Left lung (tissue), 4 donors: ENCODE measurements at regions not wholly inside any gene's neighbourhood (a gene's known extent, or its start where the extent isn't known, plus 50 kb on each side); places are given as distances from the start of the nearest gene placed in this dataset.

Experiments used
- ATAC-seq: fragments of 200-7000 bp; cut with Tn5 transposase; one replicate; pipeline ENCODE4 v1.9.1; 2020; ENCODE audit warnings: moderate library complexity
- DNase-seq, 4 donors: peaks; one replicate each; pipeline ENCODE4 v3.0.0-alpha.2; 2013 to 2020
- H3K27ac ChIP-seq, 2 donors: fragments of 200-600 bp; sonication (generic) in 1 of 2; one replicate each; pipeline versions ENCODE4 v1.5.0 to v1.8.0; 2020 to 2021
- H3K27me3 ChIP-seq, 2 donors: fragments of 200-600 bp; sonication (generic) in 1 of 2; one replicate each; pipeline versions ENCODE4 v1.5.0 to v1.8.0; 2020 to 2021
- H3K36me3 ChIP-seq, 2 donors: fragments of 200-600 bp; sonication (generic) in 1 of 2; one replicate each; pipeline versions ENCODE4 v1.5.0 to v1.8.0; 2020 to 2021
- H3K4me1 ChIP-seq, 2 donors: fragments of 200-600 bp; one replicate each; pipeline ENCODE4 v1.8.0; 2021
- H3K4me3 ChIP-seq, 2 donors: fragments of 200-600 bp; sonication (generic) in 1 of 2; one replicate each; pipeline versions ENCODE4 v1.5.0 to v1.8.0; 2020 to 2021; ENCODE audit warnings: mild to moderate bottlenecking in 1 of 2
- H3K9me3 ChIP-seq, 2 donors: fragments of 200-600 bp; sonication (generic) in 1 of 2; one replicate each; pipeline versions ENCODE4 v1.5.0 to v1.8.0; 2020 to 2021
- intact Hi-C, 2 donors: fragments of 100-400 bp; cut with DNase I; formaldehyde crosslinking; loops; one replicate each; pipeline versions ENCODE4 v1.11.2 to v1.14.2; 2022
- TF ChIP-seq, protein P1 (sequence below), 2 donors: fragments of 200-600 bp; sonication (generic) in 1 of 2; IDR thresholded peaks; one replicate each; pipeline versions ENCODE4 v1.5.0 to v1.8.0; 2021; ENCODE audit warnings: antibody characterized with exemption in 2 of 2
- donor health status: DM: no; HTN: yes; CAD: no.
- donor health status: DM: no; HTN: no; CAD: no.

DNA sequence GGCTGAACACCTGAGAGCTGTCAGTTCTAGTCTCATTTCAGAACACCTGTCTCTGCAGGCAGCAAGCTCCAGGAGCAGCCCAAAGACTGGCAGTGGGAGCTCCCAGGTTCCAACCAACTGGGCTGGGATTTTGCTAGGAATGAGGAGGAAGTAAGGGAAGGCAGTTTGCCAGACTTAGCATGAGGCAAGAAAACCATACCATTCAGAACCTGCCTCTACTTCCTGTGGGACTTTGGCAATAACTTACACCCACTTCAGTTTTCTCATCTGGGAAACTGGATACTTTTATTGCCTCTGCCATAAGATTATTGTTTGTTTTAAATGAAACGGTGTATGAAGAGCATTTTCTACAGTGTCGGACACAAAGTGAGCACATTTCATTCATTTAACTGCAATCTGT, 363.7 kb upstream of the ISX start:
- no peak for ATAC-seq

DNA sequence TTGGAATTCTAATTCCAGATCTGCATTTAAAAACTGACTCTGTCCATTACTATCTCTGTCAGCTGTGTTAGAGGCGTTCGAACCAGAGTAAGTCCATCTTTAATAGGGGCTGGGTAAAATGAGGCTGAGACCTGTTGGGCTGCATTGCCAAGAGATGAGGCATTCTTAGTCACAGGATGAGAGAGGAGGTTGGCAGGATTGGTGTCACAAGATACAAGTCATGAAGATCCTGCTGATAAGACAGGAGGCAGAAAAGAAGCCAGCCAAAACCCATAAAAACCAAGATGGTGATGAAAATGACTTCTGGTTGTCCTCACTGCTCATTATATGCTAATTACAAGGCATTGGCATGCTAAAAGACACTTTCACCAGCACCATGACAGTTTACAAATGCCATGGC, 356.3 kb upstream of the ISX start:
- DNase-seq (no peak), ATAC-seq (no peak)
- Histone ChIP-seq H3K4me1 (no peaks in the 10 kb centered on the region), H3K27me3 (peaks cover 0 to 18% of the 10 kb centered on the region in 2 donors), H3K9me3 (no peaks in the 10 kb centered on the region), H3K36me3 (no peaks in the 10 kb centered on the region), H3K4me3 (no peak overlapping the region), H3K27ac (no peak overlapping the region)
- intact Hi-C loops: no loop called here
- TF ChIP-seq, protein P1, sequence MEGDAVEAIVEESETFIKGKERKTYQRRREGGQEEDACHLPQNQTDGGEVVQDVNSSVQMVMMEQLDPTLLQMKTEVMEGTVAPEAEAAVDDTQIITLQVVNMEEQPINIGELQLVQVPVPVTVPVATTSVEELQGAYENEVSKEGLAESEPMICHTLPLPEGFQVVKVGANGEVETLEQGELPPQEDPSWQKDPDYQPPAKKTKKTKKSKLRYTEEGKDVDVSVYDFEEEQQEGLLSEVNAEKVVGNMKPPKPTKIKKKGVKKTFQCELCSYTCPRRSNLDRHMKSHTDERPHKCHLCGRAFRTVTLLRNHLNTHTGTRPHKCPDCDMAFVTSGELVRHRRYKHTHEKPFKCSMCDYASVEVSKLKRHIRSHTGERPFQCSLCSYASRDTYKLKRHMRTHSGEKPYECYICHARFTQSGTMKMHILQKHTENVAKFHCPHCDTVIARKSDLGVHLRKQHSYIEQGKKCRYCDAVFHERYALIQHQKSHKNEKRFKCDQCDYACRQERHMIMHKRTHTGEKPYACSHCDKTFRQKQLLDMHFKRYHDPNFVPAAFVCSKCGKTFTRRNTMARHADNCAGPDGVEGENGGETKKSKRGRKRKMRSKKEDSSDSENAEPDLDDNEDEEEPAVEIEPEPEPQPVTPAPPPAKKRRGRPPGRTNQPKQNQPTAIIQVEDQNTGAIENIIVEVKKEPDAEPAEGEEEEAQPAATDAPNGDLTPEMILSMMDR (IDR thresholded peaks at IDR 0.05): no peak

More for the DNA sequence above, 363.7 kb upstream of the ISX start:
- Histone ChIP-seq H3K9me3 (no peaks in the 10 kb centered on the region), H3K36me3 (no peaks in the 10 kb centered on the region), H3K27me3 (peaks cover 0 to 17% of the 10 kb centered on the region in 2 donors), H3K4me3 (no peak overlapping the region), H3K4me1 (no peaks in the 10 kb centered on the region), H3K27ac (no peak overlapping the region)
- TF ChIP-seq, protein P1 (IDR thresholded peaks at IDR 0.05): no peak
- intact Hi-C loops: no loop called here
- DNase-seq: no peak

DNA sequence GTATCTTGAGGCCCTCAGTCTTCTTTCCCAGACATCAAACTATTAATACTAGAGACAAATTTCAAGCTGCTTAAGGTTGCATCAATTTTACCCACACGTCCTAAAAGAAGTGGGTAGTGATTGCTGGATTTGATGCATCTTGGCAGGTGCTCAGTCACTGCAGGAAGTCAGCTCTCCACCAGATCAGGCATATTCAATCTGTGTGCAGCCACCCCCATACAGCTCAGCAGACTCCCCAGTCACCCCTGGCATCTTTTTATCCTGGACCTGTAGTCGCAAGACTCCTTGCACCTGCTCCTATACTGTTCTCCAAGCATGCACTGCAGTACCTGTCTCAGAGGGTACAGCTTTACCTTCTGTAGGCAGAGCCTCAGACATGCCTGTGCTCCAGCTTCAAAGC, 343.1 kb upstream of the ISX start:
- ATAC-seq (no peak), DNase-seq (no peak)
- H3K36me3 ChIP-seq: no peaks in the 10 kb centered on the region
- no peaks in the 10 kb centered on the region for H3K27me3 ChIP-seq
- H3K9me3 ChIP-seq: peaks cover 0 to 25% of the 10 kb centered on the region in 2 donors
- intact Hi-C loops: no loop called here
- H3K27ac ChIP-seq: no peak overlapping the region
- H3K4me3 ChIP-seq: no peak overlapping the region
- TF ChIP-seq, protein P1 (IDR thresholded peaks at IDR 0.05): no peak
- H3K4me1 ChIP-seq: no peaks in the 10 kb centered on the region

DNA sequence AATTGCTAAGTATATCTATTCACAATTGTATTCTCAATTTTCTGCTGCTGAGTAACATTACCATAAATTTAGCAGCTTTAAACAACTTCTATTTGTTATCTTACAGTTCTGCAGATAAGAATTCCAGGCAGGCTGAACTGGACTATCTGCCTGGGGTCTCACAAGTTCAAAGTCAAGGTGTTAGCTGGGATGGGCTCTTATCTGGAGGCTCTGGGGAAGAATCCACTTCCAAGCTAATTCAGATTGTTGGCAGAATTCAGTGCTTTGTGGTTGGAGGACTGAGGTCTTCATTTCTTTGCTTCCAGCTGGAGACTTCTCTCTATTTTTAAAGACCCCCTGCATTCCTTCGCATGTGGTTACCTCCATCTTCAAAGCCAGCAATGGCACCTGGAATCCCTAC, 329.9 kb upstream of the ISX start:
- TF ChIP-seq, protein P1 (IDR thresholded peaks at IDR 0.05): no peak
- intact Hi-C loops: no loop called here
- DNase-seq: no peak
- H3K9me3 ChIP-seq: peaks cover 0 to 15% of the 10 kb centered on the region in 2 donors
- H3K36me3 ChIP-seq: no peaks in the 10 kb centered on the region
- ATAC-seq: no peak
- H3K4me1 ChIP-seq: no peaks in the 10 kb centered on the region
- H3K4me3 ChIP-seq: no peak overlapping the region
- H3K27me3 ChIP-seq: no peaks in the 10 kb centered on the region
- H3K27ac ChIP-seq: no peak overlapping the region

DNA sequence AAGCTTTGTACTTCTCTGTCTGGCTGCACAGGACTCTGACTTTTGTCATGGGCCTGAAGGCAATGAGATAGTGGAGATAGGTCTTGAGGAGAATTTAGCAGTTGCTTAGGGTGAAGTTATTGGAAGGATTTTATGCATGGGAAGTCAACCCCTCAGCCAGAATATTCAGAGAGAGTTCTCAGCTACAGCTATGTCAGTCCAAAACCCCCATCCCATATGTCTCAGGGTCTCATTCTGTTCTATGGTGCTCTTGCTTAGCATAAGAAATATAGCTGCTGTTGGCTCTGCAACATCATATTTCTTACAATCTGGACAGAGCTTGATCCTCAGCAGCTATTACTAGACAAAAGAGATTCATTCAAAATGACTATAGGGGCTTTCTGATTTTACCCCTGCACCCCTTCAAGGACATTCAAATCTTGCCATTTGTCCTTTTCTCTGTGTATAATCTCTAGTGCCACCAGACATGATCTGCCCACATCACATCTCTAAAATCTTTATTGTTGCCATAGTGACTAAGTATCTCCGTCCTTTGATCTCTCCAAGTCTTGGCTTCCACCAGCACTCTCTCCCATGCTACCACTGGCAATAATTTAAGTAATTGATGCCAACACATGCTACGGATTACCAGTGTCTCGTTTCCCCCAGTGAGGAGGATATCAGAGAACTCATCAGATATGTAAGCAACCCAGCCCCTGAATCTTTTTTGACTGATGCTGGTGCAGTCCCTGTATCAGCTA, 327.1 kb upstream of the ISX start:
- ATAC-seq: no peak
- TF ChIP-seq, protein P1 (IDR thresholded peaks at IDR 0.05): no peak
- Histone ChIP-seq H3K9me3 (peaks cover 0 to 6% of the 10 kb centered on the region in 2 donors), H3K27me3 (no peaks in the 10 kb centered on the region), H3K27ac (no peak overlapping the region), H3K36me3 (no peaks in the 10 kb centered on the region), H3K4me3 (no peak overlapping the region), H3K4me1 (no peaks in the 10 kb centered on the region)
- no peak for DNase-seq
- intact Hi-C loops: no loop called here
